SK-N-SH (cell line): ENCODE measurements at regions not wholly inside any gene's neighbourhood (a gene's known extent, or its start where the extent isn't known, plus 50 kb on each side); places are given as distances from the start of the nearest gene placed in this dataset.

ENCODE experiments used
- CTCF ChIA-PET: fragments of 300-600, 350-600 bp; formaldehyde crosslinking; extraction: SDS; loops from one replicate; lab custom pipeline; 2021; lab: Yijun Ruan, JAX
- POLR2A ChIA-PET: fragments of 350-600 bp; sonication (Branson Sonifier 250); formaldehyde crosslinking; extraction: SDS; loops from one replicate; lab custom pipeline; 2020; ENCODE audit warnings: antibody characterized with exemption, inconsistent platforms; lab: Yijun Ruan, JAX
- DNase-seq: peaks from one replicate; pipeline ENCODE4 v3.0.0; 2012
- H2AFZ ChIP-seq: fragments of 200-600 bp; sonication (generic); 2 replicates; pipeline ENCODE4 v1.8.1; 2016; ENCODE audit warnings: antibody characterized with exemption, mild to moderate bottlenecking, low read depth
- H3F3A ChIP-seq: fragments of 200-600 bp; sonication (generic); replicated peaks from 2 replicates; pipeline ENCODE3; 2016; ENCODE audit warnings: antibody characterized with exemption, mild to moderate bottlenecking; ENCODE audit not compliant: insufficient read depth
- H3K27ac ChIP-seq, 2 experiments: fragments of 200-500 bp in 1 of 2; fragments of 200-600 bp in 1 of 2; sonication (Bioruptor generic) in 1 of 2; sonication (generic), shearing (Covaris generic) in 1 of 2; 2 replicates each; pipeline versions ENCODE4 v1.5.1 to v1.6.1; 2014 to 2016; ENCODE audit warnings: low read depth in 2 of 2, inconsistent platforms in 1 of 2, low read length in 1 of 2, mild to moderate bottlenecking in 1 of 2, mixed read lengths in 1 of 2
- H3K27me3 ChIP-seq: fragments of 200-600 bp; sonication (generic), shearing (Covaris generic); 2 replicates; pipeline ENCODE4 v1.6.1; 2016; ENCODE audit warnings: mixed run types; ENCODE audit not compliant: insufficient read depth
- H3K36me3 ChIP-seq, 2 experiments: fragments of 200-500 bp in 1 of 2; fragments of 200-600 bp in 1 of 2; sonication (Bioruptor generic) in 1 of 2; sonication (generic) in 1 of 2; replicated peaks in 1 of 2; 2 replicates each; pipeline versions ENCODE3 to v1.5.1; 2014 to 2016; ENCODE audit warnings: low read length in 1 of 2, mild to moderate bottlenecking in 1 of 2; ENCODE audit not compliant: insufficient read depth in 2 of 2, control insufficient read depth in 1 of 2
- H3K4me1 ChIP-seq, 2 experiments: fragments of 200-500 bp in 1 of 2; fragments of 200-600 bp in 1 of 2; sonication (Bioruptor generic) in 1 of 2; sonication (generic), shearing (Covaris generic) in 1 of 2; 2 replicates each; pipeline versions ENCODE4 v1.5.1 to v1.6.1; 2014 to 2016; ENCODE audit warnings: low read depth in 1 of 2, low read length in 1 of 2, mixed run types in 1 of 2; ENCODE audit not compliant: insufficient read depth in 2 of 2, control insufficient read depth in 1 of 2
- H3K4me2 ChIP-seq: fragments of 200-600 bp; sonication (generic), shearing (Covaris generic); 2 replicates; pipeline ENCODE4 v1.6.1; 2017; ENCODE audit warnings: mixed run types
- H3K4me3 ChIP-seq, 2 experiments: fragments of 200-500 bp in 1 of 2; fragments of 200-600 bp in 1 of 2; sonication (Bioruptor generic) in 1 of 2; sonication (generic), shearing (Covaris generic) in 1 of 2; 2 replicates each; pipeline versions ENCODE4 v1.5.1 to v1.8.1; 2014 to 2016; ENCODE audit warnings: low read depth in 2 of 2, inconsistent platforms in 1 of 2, low read length in 1 of 2, mild to moderate bottlenecking in 1 of 2, mixed read lengths in 1 of 2, moderate library complexity in 1 of 2
- H3K79me2 ChIP-seq: fragments of 200-600 bp; sonication (generic); 2 replicates; pipeline ENCODE4 v1.8.1; 2017; ENCODE audit warnings: mild to moderate bottlenecking; ENCODE audit not compliant: insufficient read depth
- H3K9ac ChIP-seq: fragments of 200-600 bp; sonication (generic); 2 replicates; pipeline ENCODE4 v1.6.1; 2017; ENCODE audit warnings: mixed run types
- H3K9me2 ChIP-seq: fragments of 200-600 bp; sonication (generic); 2 replicates; pipeline ENCODE4 v1.6.1; 2017; ENCODE audit warnings: mixed run types
- H3K9me3 ChIP-seq: fragments of 200-600 bp; sonication (generic); 2 replicates; pipeline ENCODE4 v1.6.1; 2017; ENCODE audit warnings: mixed run types, mild to moderate bottlenecking, moderate library complexity
- H4K20me1 ChIP-seq: fragments of 200-600 bp; sonication (generic); 2 replicates; pipeline ENCODE4 v1.6.1; 2017; ENCODE audit warnings: mild to moderate bottlenecking, mixed run types; ENCODE audit not compliant: insufficient read depth
- CTCF ChIP-seq: fragments of 200-600 bp; sonication (generic); IDR thresholded peaks from 2 replicates; pipeline ENCODE4 v1.6.1; 2017; ENCODE audit warnings: antibody characterized with exemption, mild to moderate bottlenecking, moderate library complexity
- EZH2phosphoT487 ChIP-seq: fragments of 200-600 bp; sonication (generic); IDR thresholded peaks from 2 replicates; pipeline ENCODE4 v1.6.1; 2017; ENCODE audit warnings: low read depth, mixed run types, mild to moderate bottlenecking, antibody characterized with exemption, moderate library complexity, borderline replicate concordance
- NFIC ChIP-seq: IDR thresholded peaks from 2 replicates; pipeline ENCODE4 v1.4.0; 2012; ENCODE audit warnings: borderline replicate concordance
- RFX5 ChIP-seq: IDR thresholded peaks from 2 replicates; pipeline ENCODE4 v1.6.1; 2012; ENCODE audit warnings: mild to moderate bottlenecking, improper control_type of control experiment, low read length
- TAF1 ChIP-seq: IDR thresholded peaks from 2 replicates; pipeline ENCODE4 v1.6.1; 2012; ENCODE audit warnings: low read depth, mild to moderate bottlenecking, low read length, moderate library complexity, borderline replicate concordance
- TCF12 ChIP-seq: IDR thresholded peaks from 2 replicates; pipeline ENCODE4 v1.4.0; 2012
- ZBTB33 ChIP-seq: IDR thresholded peaks from 2 replicates; pipeline ENCODE4 v1.4.0; 2012; ENCODE audit warnings: low read depth, borderline replicate concordance
- WGBS: methylation state at CpG from one replicate; pipeline ENCODE4 v1.1.6; 2017; ENCODE audit warnings: low lambda C conversion rate; 5-methylcytosine and 5-hydroxymethylcytosine counted together

GRCh38 chr5:111962906-111963305, 205.9 kb upstream of the NREP start:
- no peak for DNase-seq
- Histone ChIP-seq H3F3A (peaks cover 20% of the 10 kb centered on the region), H2AFZ (no peak overlapping the region), H3K9ac (no peak overlapping the region), H3K9me2 (no peaks in the 10 kb centered on the region), H3K36me3 (no peaks in the 10 kb centered on the region), H3K27me3 (no peaks in the 10 kb centered on the region), H3K4me3 (no peak overlapping the region), H4K20me1 (no peaks in the 10 kb centered on the region), H3K4me2 (no peak overlapping the region), H3K27ac (no peak overlapping the region), H3K4me1 (no peaks in the 10 kb centered on the region; a peak in 1 of 4 replicates), H3K79me2 (no peaks in the 10 kb centered on the region), H3K9me3 (no peaks in the 10 kb centered on the region)
- no peak for TF ChIP-seq TAF1
- TF ChIP-seq TCF12, result no peak
- no peak for TF ChIP-seq ZBTB33
- CTCF ChIA-PET, result interaction anchor here (1.1 kb wide), 1 partner anchor 205 kb away, joined by 3 read pairs; no protein-coding TSS in a partner anchor
- WGBS, result 95% methylated on average over 9 of the region's 9 CpGs
- POLR2A ChIA-PET, result no interaction called here

DNA sequence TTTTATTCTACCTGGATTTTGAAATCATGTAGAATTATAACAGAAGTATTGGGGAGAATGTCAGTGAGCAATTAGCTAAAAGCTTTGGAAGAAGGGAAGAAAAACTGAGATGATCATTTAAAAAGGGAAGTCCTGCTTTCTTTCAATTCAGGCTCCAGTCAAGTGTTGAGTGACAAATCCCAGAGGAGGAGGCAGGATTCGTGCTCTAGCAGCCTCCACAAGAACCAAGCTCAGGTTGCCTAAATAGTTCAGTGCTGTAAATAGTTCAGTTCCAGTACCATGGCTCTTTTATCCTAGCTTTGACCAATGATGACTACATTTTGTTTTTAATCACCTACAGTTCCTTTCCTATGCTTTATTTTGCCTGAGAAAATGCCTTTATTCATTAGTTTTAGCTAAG, 204.9 kb upstream of the NREP start:
- Histone ChIP-seq H3F3A (peaks cover 20% of the 10 kb centered on the region), H3K4me1 (no peaks in the 10 kb centered on the region; a peak in 1 of 4 replicates), H3K9me2 (no peaks in the 10 kb centered on the region), H3K4me3 (no peak overlapping the region), H3K4me2 (no peak overlapping the region), H3K36me3 (no peaks in the 10 kb centered on the region), H3K27me3 (no peaks in the 10 kb centered on the region), H2AFZ (no peak overlapping the region), H3K9me3 (no peaks in the 10 kb centered on the region), H4K20me1 (no peaks in the 10 kb centered on the region), H3K9ac (no peak overlapping the region), H3K79me2 (no peaks in the 10 kb centered on the region), H3K27ac (peak overlapping the region in 1 of 2 experiments; percentile 43; a peak in 2 of 4 replicates)
- ChIA-PET CTCF (no interaction called here), POLR2A (no interaction called here)
- no peak for DNase-seq
- WGBS, result 29% methylated on average over 1 of the region's 1 CpG
- TF ChIP-seq CTCF (no peak), RFX5 (no peak), NFIC (no peak), EZH2phosphoT487 (no peak)
- TF ChIP-seq, all 33 proteins: peak for 0
